HT-29 (cell line): ENCODE measurements at regions not wholly inside any gene's neighbourhood (a gene's known extent, or its start where the extent isn't known, plus 50 kb on each side); places are given as distances from the start of the nearest gene placed in this dataset.

Experiments used
- DNase-seq: peaks from one replicate; pipeline ENCODE4 v3.0.0-alpha.2; 2015; ENCODE audit warnings: low spot score

- no peak for DNase-seq
Observed at GRCh38 chr4:89665662-89666061, 171.3 kb downstream of the SNCA start.

GRCh38 chr4:89664521-89664920 lies 172.4 kb downstream of the SNCA start:
- DNase-seq, result no peak

GRCh38 chr4:89661173-89661899 lies 175.6 kb downstream of the SNCA start:
- peak; percentile 47 for DNase-seq

- no peak for DNase-seq
Observed at GRCh38 chr4:89660444-89661172, 176.4 kb downstream of the SNCA start.

GRCh38 chr4:89658701-89659024 lies 178.3 kb downstream of the SNCA start:
- DNase-seq, result no peak

- DNase-seq, result peak; percentile 41
Observed at GRCh38 chr4:89657931-89658700, 178.8 kb downstream of the SNCA start.

- DNase-seq, result no peak
Observed at GRCh38 chr4:89653012-89653411, 183.9 kb downstream of the SNCA start.

GRCh38 chr4:89645482-89645881 lies 191.5 kb downstream of the SNCA start:
- DNase-seq, result no peak

- DNase-seq, result no peak
Observed at GRCh38 chr4:89641367-89641687, 195.6 kb downstream of the SNCA start.

- peak; percentile 65 for DNase-seq
Observed at GRCh38 chr4:89640620-89641366, 196.2 kb downstream of the SNCA start.

GRCh38 chr4:89639395-89639794 lies 197.6 kb downstream of the SNCA start:
- no peak for DNase-seq

- no peak for DNase-seq
Observed at GRCh38 chr4:89625599-89626293, 211.2 kb downstream of the SNCA start.

GRCh38 chr4:89619206-89619962 lies 217.6 kb downstream of the SNCA start:
- no peak for DNase-seq

GRCh38 chr4:89618151-89618550 lies 218.8 kb downstream of the SNCA start:
- no peak for DNase-seq

GRCh38 chr4:89617317-89617716 lies 219.6 kb downstream of the SNCA start:
- no peak for DNase-seq

- no peak for DNase-seq
Observed at GRCh38 chr4:89616382-89616781, 220.6 kb downstream of the SNCA start.

GRCh38 chr4:89615051-89615450 lies 221.9 kb downstream of the SNCA start:
- no peak for DNase-seq

GRCh38 chr4:89614155-89614554 lies 222.8 kb downstream of the SNCA start:
- no peak for DNase-seq

GRCh38 chr4:89610236-89610635 lies 226.7 kb downstream of the SNCA start:
- no peak for DNase-seq

GRCh38 chr4:89609756-89610155 lies 227.2 kb downstream of the SNCA start:
- DNase-seq, result no peak

GRCh38 chr4:89604951-89605350 lies 232.0 kb downstream of the SNCA start:
- no peak for DNase-seq
